Adipocyte (in vitro differentiated cells): ENCODE measurements at regions not wholly inside any gene's neighbourhood (a gene's known extent, or its start where the extent isn't known, plus 50 kb on each side); places are given as distances from the start of the nearest gene placed in this dataset.

Experiments used
- DNase-seq: peaks from one replicate; pipeline ENCODE4 v3.0.0-alpha.2; 2015; ENCODE audit warnings: low read depth
- H3K27me3 ChIP-seq: replicated peaks from 2 replicates; pipeline ENCODE4 v1.7.0; 2013; ENCODE audit warnings: mild to moderate bottlenecking, low read length, moderate library complexity; ENCODE audit not compliant: control insufficient read depth, insufficient read depth
- H3K36me3 ChIP-seq: 2 replicates; pipeline ENCODE4 v1.7.0; 2013; ENCODE audit warnings: low read length, mild to moderate bottlenecking, moderate library complexity; ENCODE audit not compliant: control insufficient read depth, insufficient read depth, severe bottlenecking
- H3K4me1 ChIP-seq: 2 replicates; pipeline ENCODE4 v1.7.0; 2013; ENCODE audit warnings: mild to moderate bottlenecking, low read length, moderate library complexity; ENCODE audit not compliant: control insufficient read depth, insufficient read depth
- H3K4me3 ChIP-seq: 2 replicates; pipeline ENCODE4 v1.7.0; 2013; ENCODE audit warnings: mild to moderate bottlenecking, low read length, moderate library complexity
- H3K9ac ChIP-seq: 2 replicates; pipeline ENCODE4 v1.7.0; 2013; ENCODE audit warnings: mild to moderate bottlenecking, low read length, moderate library complexity
- H3K9me3 ChIP-seq: 2 replicates; pipeline ENCODE4 v1.7.0; 2013; ENCODE audit warnings: mild to moderate bottlenecking, low read length, moderate library complexity; ENCODE audit not compliant: control insufficient read depth

DNA sequence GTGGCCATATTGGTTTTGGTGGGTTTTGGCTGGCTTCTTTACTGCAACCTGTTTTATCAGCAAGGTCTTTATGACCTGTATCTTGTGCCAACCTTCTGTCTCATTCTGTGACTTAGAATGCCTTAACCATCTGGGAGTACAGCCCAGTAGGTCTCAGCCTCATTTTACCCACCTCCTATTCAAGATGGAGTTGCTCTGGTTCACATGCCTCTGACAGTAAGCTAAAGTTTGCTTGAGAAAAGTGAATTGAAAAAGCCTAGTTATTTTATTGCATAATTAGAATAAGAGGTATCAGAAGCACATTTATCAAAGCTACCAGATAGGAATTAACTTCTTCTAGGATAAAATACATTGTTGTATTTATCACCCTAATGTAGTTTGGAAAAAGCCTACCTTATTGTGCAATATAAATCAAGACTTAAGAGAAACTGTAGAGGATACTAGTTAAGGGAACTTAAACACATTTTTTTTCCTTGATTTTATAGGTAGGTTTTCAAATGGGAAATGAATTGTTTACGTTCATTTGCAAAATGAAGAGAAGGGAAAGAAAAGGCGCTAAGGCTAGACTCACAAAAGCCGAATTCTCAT is 202.3 kb upstream of the KCNJ16 start:
- H3K9me3 ChIP-seq, result no peaks in the 10 kb centered on the region
- no peak for DNase-seq
- no peaks in the 10 kb centered on the region for H3K27me3 ChIP-seq
- H3K9ac ChIP-seq, result no peak overlapping the region
- H3K36me3 ChIP-seq, result no peaks in the 10 kb centered on the region
- no peak overlapping the region for H3K4me3 ChIP-seq
- peaks cover 33% of the 10 kb centered on the region for H3K4me1 ChIP-seq

GRCh38 chr17:69874175-69874670 is 200.8 kb upstream of the KCNJ16 start:
- Histone ChIP-seq H3K9ac (no peak overlapping the region), H3K4me3 (no peak overlapping the region), H3K36me3 (no peaks in the 10 kb centered on the region), H3K4me1 (peaks cover 33% of the 10 kb centered on the region), H3K27me3 (no peaks in the 10 kb centered on the region), H3K9me3 (no peaks in the 10 kb centered on the region)
- peak; percentile 70 for DNase-seq

DNA sequence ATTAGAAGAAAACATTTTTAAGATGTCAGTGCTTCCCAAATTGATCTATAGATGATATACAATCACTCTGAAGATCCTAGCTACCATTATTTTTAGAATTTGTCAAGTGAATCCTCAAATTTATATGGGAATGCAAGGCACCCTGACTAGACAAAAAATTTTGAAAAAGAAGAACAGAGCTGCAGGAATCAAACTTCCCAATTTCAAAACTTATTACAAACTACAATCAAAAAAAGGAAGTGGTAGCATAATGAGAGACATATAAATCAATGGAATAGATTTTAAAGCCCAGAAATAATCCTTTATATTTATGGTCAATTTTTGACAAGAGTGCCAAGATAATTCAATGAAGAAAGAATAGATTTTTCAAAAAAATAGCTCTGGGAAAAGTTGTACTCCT is 198.3 kb upstream of the KCNJ16 start:
- DNase-seq, result no peak
- no peaks in the 10 kb centered on the region for H3K27me3 ChIP-seq
- no peak overlapping the region for H3K9ac ChIP-seq
- no peak overlapping the region for H3K4me3 ChIP-seq
- H3K4me1 ChIP-seq, result peaks cover 21% of the 10 kb centered on the region
- no peaks in the 10 kb centered on the region for H3K9me3 ChIP-seq
- no peaks in the 10 kb centered on the region for H3K36me3 ChIP-seq

- H3K4me3 ChIP-seq, result no peak overlapping the region
- H3K9ac ChIP-seq, result no peak overlapping the region
- H3K27me3 ChIP-seq, result no peaks in the 10 kb centered on the region
- no peaks in the 10 kb centered on the region for H3K9me3 ChIP-seq
- peaks cover 16% of the 10 kb centered on the region for H3K4me1 ChIP-seq
- H3K36me3 ChIP-seq, result no peaks in the 10 kb centered on the region
- DNase-seq, result no peak
Measured at GRCh38 chr17:69878661-69879060, 196.4 kb upstream of the KCNJ16 start.

DNA sequence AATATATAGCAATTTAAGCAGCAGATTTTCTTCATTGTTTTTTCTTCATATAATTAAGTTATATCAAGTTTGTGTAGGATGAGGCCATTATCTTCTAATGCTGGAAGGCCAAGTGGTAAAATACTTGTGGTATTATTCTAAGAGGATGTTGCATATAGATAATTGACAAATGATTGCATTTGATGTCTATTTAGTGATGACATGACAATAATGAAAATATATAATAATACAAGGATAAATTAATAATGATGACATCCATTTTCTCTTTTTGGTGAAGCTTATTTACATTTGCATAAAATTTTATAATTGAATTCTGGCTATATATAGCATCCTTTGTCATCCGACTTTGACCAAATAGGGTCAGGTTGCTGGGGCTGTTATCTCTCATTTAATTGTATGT is 195.4 kb upstream of the KCNJ16 start:
- Histone ChIP-seq H3K4me1 (peaks cover 9% of the 10 kb centered on the region), H3K27me3 (no peaks in the 10 kb centered on the region), H3K36me3 (no peaks in the 10 kb centered on the region), H3K9me3 (no peaks in the 10 kb centered on the region), H3K4me3 (no peak overlapping the region), H3K9ac (no peak overlapping the region)
- no peak for DNase-seq

DNA sequence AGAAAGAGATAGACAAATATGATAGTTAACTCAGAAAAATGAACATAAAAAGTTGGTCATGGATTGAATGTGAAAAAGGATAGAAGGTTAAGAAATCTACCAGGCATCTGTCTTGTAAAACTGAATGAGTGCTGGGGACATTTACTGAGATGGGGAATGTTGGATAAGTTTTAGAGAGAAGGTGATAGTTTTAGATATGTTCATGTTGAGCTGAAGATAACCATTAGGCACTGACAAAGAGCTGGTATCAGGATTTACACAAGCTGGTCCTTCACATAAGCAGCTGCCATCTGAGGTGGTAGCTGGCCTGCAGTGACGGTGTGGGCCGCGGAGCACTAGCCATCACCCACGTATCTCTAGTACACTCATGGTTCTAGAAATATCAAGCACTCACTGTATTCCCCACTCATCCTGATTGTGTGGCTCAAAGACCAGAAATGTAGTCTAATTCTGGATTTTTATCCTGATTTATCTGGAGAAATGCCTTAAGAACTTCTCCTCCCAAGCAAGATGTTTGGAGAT is 194.4 kb upstream of the KCNJ16 start:
- no peak for DNase-seq
- Histone ChIP-seq H3K36me3 (no peaks in the 10 kb centered on the region), H3K9ac (no peak overlapping the region), H3K4me3 (no peak overlapping the region), H3K4me1 (peaks cover 8% of the 10 kb centered on the region), H3K9me3 (no peaks in the 10 kb centered on the region), H3K27me3 (no peaks in the 10 kb centered on the region)

DNA sequence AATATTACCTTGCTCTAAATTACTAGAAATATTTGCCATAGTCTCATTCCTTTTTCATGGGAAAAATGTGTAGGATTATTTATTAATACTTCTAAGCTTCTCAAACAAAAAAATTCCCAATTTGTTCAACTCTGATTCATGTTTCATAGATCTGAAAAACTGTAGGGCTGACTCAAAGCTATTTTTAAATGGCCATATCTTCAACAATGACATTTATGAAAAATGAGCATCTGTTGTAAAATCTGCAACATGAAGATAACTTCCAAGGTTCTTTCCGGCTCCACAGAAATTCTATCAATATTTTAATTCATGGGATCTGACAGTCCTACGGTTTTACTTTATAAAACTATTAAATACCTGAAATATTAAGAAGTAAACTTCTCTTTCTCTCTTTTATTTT is 192.7 kb upstream of the KCNJ16 start:
- Histone ChIP-seq H3K27me3 (no peaks in the 10 kb centered on the region), H3K9me3 (no peaks in the 10 kb centered on the region), H3K4me1 (peaks cover 8% of the 10 kb centered on the region), H3K36me3 (no peaks in the 10 kb centered on the region), H3K9ac (no peak overlapping the region), H3K4me3 (no peak overlapping the region)
- DNase-seq, result no peak

DNA sequence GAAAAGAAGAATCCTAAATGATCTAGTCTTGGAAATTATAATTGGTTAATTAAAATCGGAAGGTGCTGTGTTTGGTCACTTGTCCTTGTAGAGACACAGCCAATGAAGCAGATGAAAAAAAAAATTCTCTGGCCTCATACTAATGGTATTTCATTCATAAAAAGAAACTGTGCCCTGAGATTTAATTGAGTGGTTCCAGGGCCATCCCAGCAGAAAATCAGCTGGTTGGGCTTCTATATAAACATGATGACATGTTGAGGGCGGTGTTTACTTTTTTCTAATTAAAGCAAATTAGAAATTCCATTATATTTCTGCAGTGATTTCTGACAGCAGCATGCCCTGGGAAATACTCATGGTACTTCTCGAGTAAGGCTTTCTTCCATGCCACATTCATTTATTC is 191.9 kb upstream of the KCNJ16 start:
- H3K9ac ChIP-seq, result no peak overlapping the region
- H3K9me3 ChIP-seq, result no peaks in the 10 kb centered on the region
- DNase-seq, result no peak
- H3K4me3 ChIP-seq, result no peak overlapping the region
- peaks cover 8% of the 10 kb centered on the region for H3K4me1 ChIP-seq
- H3K27me3 ChIP-seq, result no peaks in the 10 kb centered on the region
- no peaks in the 10 kb centered on the region for H3K36me3 ChIP-seq

DNA sequence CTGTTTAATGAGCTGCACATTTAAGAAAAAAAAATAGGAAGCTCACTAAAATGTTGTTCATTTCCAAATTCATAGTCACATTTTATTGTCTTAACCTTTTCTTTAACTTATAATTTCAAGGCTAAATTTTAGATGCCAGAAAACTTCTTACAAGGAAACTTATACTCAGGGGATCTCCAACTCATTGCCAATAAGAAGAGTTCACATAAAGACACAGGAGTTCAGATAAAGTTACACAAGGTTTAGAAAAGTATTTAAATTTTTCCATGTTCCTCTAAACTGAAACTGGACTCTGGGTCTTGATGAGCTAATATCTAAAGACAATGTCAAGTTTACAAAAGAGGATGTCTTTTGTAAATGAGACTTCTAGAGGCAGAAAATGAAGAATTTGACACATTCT is 190.7 kb upstream of the KCNJ16 start:
- no peaks in the 10 kb centered on the region for H3K36me3 ChIP-seq
- H3K9ac ChIP-seq, result no peak overlapping the region
- no peaks in the 10 kb centered on the region for H3K9me3 ChIP-seq
- H3K4me1 ChIP-seq, result peaks cover 8% of the 10 kb centered on the region
- H3K4me3 ChIP-seq, result peak overlapping the region; percentile 31
- DNase-seq, result peak; percentile 18
- no peaks in the 10 kb centered on the region for H3K27me3 ChIP-seq

DNA sequence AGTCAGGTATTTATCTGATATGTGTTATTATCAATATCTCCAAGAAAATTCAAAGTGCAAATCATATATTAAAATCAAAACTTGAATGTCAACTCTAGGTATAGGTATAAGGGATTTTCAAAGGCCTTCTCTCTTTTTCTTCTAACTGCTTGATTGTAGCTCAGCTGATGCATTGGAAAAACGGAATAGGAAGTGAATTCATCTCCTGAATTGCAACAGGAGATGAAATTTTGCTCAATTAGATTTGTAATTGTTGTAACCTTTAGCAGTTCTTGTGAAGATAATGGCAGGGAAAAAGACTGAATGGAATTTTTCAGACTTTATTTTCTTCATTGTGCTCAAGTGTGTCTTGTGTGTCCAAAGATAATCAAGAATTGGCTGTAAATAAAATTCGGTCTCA is 190.2 kb upstream of the KCNJ16 start:
- Histone ChIP-seq H3K27me3 (no peaks in the 10 kb centered on the region), H3K36me3 (no peaks in the 10 kb centered on the region), H3K9ac (no peak overlapping the region), H3K4me1 (peaks cover 8% of the 10 kb centered on the region), H3K4me3 (peak overlapping the region; percentile 31), H3K9me3 (no peaks in the 10 kb centered on the region)
- no peak for DNase-seq

DNA sequence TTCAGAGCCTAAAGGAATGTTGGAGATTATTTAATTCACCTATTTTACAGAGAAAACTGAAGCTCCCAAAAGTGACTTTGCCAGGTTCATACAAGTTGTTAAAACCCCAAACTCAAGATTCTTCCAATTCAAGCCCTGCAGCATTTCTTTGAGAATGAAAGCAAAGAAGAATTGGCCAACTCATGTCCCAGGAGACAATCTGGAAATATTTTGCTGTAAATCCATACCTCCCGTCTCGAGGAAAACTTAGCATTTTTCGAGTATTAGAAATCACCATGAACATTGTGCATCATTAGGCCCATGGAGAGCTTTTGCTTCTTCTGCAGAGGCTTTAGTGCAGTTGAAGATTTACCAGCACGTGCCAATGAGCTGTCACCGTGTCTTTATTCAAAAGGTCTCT is 176.4 kb upstream of the KCNJ16 start:
- Histone ChIP-seq H3K9ac (no peak overlapping the region), H3K36me3 (no peaks in the 10 kb centered on the region), H3K4me1 (peaks cover 20% of the 10 kb centered on the region), H3K9me3 (no peaks in the 10 kb centered on the region), H3K4me3 (no peak overlapping the region), H3K27me3 (no peaks in the 10 kb centered on the region)
- DNase-seq, result peak; percentile 78

- Histone ChIP-seq H3K9me3 (no peaks in the 10 kb centered on the region), H3K4me3 (no peak overlapping the region), H3K36me3 (no peaks in the 10 kb centered on the region), H3K4me1 (peaks cover 20% of the 10 kb centered on the region), H3K9ac (no peak overlapping the region), H3K27me3 (no peaks in the 10 kb centered on the region)
- DNase-seq, result no peak
Measured at GRCh38 chr17:69900101-69900500, 174.9 kb upstream of the KCNJ16 start.
